Medulla oblongata (tissue), 1 donor: ENCODE measurements at regions not wholly inside any gene's neighbourhood (a gene's known extent, or its start where the extent isn't known, plus 50 kb on each side); places are given as distances from the start of the nearest gene placed in this dataset.
A peak's percentile ranks its signal among the peaks of the same experiment; 100 is the strongest.

Experiments used
- DNase-seq: peaks from one replicate; pipeline ENCODE4 v3.0.0-alpha.2; 2015; ENCODE audit errors: extremely low spot score

DNA sequence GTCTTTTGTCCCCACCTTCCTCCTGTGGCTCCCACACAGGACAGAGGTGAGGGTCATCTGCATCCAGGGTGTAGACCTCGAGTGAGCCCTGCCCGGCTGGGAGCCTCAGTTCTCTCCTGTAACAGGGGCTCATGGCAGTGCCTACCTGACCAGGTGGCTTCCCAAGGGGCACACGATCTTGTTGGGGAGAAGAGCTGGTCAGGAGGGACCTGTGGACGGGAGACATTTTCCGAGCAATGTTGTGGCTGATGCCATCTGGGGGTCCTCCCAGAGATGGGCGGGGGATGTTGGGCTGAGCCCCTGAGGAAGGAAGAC, 51.9 kb downstream of the CEBPB start:
- DNase-seq: no peak

DNA sequence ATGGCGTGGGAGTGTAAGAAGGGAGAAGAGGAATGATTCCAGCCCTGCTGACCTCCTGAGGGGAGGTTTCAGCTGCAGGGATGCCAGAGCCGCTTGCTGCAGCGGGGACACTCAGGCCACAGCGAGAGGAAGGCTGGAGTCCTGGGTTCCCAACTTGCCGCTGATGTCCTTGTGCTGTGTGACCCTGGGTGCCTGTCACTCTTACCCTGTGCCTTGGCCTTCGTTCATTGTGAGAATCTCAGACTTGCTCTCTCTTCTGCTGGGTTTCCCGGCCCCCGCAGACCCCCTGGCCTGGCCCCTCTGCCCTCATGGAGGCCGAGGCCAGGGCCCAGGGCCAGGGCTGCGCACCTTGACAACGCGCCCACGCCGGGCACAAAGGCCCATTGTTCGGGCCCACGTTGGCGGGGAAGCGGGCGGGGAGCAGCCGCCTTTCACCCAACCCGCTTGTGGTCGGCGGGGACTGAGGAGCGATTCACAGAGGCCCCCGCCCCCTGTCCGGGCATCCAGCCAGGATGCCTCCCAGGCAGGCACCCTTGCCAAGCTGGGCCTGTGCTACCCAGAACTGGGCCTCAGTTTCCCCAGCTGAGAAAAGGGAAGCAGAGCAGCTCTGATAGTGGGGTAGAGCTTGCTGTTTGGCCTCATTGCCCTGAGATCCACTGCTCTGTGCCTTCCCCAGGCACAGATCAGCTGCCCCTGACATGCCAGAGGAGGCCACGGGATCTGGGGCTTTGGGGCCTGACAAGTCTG, 52.4 kb downstream of the CEBPB start:
- DNase-seq: peak; percentile 81

DNA sequence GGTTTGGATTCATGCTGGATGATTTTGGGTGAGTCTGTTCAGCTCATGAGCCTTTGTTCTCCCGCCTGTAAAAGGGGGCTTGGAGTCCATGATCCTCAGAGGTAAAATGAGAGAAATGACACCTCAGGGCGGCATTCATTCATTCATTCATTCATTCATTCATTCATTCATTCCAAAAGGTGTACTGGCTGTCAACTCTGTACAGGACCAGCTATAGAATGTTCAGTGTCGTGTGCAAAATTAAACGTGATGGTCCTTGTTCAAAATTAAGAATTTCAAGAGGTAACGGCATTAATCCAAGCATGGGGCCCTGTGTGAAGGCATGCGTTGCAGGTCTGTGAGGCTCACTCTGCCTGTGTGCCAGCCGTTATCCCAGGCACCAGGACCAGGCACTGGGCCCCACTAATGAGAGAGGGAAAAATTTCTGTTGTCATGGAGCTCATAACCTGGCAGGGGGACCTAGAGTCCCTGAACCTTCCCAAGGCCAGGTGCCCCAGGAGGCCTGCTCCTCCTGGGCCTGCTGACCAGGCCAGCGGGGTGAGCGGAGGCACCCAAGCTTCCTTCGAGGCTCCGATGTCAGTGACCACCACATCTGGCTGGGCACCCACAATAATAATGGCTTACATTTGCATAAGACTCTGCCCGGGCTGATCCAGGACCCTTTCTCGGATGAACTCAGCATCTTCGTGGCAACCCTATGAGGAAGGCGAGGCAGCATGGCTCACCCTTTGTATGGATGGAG, 53.2 kb downstream of the CEBPB start:
- no peak for DNase-seq

DNA sequence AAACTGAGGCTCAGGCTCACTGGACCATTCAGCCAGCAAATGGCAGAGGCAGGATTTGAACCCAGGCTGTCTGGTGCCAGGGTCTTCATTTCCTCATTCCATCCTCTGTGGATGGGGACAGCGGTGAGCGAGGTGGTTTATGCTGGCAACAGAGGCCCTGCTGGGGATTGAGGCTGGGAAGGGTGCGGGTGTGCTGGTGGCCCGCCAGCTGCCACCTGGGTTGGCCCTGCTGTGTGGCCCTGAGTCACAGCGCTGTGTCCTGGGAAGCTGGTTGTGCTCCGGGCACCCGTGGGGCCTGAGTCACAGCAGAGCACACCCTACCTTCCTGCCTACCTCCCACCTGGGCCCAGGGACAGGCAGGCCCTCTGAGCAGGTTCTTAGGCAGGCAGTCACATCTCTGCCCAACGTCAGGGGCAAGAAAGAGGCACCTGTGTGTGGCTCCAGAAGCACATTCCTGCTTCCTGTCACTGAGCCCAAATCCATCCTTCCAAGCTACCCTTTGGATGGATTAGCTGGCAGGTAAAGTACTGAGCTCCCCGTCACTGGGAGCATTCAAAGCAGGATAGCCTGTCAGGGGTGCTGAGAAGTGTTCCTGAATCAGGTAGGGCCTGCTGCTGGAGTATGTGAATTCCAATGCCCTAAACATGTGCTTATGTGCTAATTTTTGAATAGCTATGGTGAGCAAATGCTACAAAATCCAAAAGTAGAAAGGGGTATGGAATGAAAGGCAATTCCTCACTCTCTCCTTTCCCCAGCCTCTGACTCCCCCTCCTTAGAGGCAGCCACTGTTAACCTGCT, 53.9 kb downstream of the CEBPB start:
- DNase-seq: no peak

DNA sequence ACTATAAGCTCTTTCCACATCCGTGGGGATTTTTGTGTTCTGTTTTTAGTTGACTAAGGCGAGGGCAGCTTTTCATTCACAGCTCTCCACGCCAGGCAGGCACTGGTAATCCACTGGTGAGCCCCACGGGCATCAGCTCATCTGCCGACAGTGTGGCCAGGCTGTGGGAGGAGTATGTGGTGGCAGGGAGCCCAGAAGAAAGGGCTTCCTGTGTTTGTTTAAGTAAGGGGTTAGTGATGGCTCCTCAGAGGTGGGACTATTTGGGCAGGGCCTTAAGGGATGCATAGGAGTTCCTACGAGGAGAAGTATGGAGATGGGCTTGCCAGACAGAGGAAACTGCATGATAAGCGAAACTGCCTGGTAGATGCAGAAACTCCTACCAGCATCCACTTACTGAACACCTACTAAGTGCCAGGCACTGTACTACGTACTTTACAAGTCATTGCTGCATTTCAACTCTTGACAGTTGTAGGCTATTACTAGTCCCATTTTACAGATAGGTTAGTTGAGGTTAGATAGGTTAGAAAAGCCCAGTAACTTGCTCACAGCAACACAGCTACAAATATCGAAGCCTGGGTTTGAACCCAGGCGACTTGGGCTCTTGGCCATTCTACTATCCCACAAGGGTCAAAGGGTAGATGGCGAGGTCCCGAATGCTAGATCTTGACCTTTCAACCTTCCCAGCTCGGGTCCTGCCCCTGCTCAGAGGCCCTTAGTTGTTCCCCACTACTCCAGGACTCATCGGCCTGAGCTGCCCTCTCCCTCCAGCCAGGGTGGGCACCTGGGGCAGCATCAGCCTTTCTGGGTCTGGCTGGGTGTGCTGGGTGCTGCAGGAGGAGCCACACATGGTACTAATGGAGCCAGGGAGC, 55.1 kb downstream of the CEBPB start:
- DNase-seq: no peak

DNA sequence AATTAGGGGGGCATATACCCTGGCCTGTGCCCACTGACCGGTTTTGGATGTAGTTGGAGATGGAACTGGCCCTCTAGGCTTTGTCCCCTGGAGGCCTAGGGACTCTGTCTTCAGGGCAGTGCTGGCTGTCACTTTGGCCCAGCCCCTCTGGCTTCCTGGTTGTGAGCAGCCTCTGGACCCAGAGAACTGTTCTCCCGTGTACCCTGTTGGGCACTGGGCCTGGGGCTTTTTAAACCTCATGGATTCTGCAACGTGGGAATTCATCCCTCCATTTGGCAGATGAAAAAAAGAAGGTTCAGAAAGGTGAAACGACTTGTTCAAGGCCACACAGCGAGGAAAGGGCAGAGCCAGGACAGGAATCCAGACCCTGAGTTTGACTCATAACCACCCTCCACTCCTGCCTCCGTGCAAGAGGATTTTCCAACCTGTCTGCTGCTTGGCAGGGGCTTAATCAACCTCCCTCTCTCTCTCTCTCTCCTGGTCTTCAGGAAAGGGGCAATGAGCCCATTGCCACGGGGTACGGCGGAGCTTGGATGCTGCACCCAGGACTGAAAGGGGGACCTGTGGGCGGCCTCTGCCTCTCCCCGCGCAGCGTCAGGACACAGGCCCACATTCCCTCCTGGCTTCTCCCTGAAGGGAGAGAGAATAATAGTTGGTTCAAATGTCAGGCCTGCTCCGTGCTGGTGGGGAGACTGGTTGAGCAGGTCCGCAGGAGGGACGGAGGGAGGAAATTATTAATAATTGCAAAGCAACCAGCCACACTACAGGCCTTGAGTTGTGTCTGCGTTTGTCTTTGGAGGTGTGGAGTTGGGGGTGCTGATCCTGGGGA, 56.0 kb downstream of the CEBPB start:
- DNase-seq: no peak

DNA sequence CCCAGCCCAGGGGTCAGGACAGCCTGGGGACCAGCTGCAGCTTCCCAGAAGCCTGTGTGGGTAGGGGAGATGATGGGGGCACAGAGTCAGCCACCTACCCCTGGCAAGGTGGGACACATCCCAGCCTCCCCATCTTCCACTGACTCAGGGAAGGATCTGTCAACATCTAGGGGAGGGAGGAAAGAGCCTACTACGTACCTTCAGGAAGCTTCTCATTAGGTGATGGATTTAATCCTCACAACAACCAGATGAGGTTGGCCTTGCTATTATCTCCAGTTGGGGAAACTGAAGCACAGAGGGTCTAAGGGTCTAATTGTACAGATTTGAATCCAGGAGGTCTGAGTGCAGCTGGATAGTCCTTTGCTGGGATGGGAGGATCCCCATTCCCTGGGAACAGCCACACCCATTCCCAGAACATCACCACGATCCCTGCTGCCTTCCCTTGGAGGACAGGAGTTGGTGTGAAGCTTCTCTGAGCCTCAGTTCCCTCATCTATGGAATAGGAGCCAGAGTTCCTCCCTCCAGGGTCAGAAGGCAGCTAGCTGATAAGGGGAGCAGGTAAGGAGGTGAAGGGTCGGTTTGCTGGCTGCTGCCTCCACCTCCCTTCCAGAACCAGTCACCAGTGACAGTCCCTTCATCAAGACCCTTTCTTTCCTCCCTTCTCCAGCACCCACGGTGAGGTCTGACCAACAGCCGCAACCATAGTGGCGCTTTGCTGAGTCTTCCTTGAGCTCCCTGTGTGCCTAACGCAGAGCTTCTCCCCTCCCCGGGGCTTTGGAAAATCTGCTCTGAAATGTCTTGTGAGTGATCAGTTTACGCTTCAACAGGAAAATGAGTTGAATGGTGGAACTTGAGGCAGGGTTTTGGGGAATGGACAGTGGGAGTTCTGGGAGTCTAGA, 56.8 kb downstream of the CEBPB start:
- DNase-seq: no peak

DNA sequence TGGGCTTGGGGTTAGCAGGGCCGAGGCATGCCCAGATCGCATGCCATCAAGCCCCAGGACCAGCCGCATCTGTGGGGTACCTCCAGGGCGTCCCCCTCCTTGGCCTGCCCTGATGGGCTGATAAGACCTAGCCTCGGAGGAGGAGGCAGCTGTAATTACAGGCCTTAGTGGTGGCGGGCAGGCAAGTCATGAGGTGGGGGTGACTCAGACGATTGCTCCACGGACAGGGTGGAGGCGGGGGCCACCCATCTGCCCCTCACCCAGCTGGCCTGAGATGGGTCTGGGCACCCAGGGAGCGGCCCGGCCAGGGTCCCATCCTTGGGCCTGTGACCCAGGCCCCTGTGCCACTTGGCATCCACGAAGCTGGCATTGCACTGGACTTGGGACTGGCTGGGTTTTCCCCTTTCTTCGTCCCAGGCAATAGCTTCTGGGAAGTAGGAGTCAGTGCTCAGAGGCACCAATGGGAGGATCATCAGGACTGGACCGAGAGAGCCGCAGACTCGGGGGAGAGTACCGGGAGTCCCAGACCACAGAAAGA, 57.5 kb downstream of the CEBPB start:
- DNase-seq: no peak

DNA sequence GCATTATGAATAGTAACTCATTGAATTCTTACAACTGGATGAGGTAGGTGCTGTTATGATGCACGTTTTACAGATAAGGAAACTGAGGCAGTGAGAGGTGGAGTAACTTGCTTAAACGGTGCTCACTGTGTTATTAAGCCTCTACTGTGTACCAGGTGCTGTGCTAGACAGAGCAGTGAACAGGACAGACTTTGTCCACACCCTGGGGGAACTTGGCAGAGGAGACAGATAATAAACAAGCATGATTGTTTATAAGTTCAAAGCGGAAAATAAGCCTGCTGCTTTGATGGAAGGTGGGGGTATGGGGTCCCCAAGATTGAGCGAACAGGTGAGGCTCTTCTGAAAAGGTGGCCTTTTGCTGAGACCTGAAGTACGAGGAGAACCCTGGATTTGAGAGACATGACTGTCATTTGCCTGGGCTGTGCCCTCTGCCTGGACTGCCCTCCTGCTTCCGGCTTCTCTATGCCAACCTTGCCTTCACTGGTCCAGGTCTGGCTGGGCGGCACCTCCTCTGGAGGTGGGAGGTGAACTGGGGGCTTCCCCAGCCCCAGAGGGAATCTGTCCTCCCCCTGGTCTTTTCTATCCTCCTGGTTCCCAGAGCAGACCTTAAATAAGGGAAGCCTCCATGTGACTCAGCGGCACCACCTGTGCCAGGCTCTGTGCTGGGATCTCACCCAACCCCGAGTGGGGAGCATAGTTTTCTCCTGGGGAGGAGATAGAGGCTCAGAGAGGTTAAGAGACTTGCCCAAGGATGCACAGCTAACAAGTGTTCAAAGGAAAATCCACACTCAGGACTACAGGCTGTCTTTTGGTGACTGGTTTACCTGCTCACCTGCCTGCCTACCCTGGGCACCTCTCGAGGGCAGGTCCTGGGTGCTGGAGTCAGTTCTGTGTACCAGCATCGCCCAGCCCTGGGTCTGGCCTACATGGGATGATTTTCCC, 59.1 kb downstream of the CEBPB start:
- DNase-seq: no peak

DNA sequence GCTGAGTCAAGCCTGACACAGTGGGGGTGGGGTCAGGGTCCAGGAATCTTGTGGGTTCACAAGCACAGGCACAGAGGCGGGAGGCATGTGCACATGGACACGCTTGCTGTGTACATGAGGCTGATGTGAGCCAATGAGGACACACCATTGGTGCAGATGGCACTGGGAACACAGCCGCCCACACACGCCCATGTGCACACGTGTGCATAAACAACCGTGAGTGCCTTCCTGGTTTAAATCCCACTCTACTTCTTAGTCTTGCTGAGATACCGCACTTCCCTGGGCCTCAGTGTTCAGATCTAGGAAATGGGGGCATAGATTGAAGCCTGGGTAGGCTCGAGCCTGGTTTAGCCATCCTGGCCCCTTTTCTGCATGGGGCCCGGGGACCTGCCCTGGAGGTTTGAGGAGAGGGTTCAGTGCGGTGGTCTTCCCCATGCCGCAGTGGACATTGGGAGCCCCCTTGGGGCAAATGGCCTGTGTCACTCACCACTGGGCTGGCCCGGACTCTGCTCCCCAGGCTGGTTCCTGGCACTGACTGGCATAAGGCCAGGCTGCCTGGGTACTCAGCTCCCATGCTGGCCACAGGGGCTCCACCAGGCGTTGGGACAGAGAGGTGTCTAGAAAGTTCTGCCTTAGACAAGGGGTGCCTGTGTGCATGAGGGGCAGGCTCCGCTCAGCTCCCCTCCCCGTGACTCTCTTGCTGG, 60.2 kb downstream of the CEBPB start:
- no peak for DNase-seq

DNA sequence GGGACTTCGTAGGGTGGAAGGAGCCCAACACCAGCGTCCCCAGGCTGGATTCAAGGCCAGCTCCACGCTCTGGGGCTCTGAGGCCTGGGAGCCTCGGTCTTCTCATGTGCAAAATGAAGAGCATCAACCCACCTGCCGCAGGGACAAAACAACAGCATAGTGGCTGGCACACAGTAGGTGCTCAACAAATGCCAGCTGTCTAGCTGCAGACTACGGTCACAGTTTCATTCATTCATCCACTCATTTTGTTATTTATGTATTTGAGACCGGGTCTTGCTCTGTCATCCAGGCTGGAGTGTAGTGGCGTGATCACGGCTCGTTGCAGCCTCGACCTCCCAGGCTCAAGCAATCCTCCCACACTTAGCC, 60.7 kb downstream of the CEBPB start:
- no peak for DNase-seq

DNA sequence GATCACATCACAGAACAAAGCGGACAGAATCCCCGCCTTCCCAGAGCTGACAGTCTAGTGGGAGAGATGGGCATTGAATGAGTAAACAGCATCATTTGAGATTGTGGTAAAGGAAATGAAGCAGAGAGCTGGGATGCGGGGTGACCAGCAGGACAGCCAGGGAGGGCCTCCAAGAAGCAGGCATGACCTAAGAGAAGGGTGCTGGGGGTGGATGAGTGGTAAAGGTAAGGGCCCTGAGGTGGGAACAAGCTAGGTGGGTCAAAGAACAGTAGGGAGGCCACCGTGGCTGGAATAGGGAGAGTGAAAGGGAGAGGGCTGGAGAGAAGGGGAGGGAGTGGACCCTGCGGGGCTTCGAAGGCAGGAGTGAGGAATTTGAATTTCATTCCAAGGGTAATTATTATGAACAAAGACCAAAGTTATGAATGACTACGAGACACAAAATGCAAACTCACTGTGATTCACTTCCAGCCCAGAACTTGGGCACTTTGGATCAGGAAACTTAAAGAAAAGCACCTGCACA, 61.4 kb downstream of the CEBPB start:
- no peak for DNase-seq

DNA sequence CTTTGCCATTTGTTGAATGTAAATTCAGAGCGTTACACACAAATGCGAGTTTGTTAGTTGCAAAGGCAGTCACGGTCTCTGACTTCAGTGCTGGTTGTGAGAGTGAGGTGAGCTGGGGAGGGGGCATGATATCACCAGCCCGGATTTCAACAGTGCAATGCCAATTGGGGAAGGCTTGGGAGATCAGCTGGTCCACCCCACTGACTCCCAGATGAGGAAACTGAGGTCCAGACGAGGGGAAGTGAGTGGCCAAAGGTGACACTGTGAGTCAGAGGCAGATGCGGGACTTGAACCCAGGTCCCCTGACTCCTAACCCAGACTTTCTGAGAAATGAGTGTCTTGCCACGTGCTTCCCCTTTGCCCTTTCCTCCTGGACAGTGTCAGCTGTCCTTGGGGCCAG, 62.1 kb downstream of the CEBPB start:
- no peak for DNase-seq

DNA sequence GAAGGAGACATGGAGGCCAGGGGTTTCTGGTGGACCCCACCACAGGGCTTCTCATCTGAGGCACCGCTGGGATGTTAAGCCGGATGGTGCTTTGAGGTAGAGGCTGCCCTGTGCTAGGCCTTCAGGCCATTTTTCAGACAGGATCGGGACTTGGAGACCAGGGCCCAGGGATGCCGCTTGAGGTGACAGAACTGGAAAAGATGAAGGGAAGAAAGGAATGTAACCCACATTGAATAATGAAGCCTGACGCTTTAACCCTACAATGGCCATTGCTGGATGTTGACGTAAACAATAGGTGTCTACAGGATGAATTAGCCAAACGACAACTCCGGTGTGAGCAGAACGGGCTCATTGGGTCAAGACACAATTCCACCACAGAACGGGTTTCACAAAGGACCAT, 62.5 kb downstream of the CEBPB start:
- DNase-seq: no peak

DNA sequence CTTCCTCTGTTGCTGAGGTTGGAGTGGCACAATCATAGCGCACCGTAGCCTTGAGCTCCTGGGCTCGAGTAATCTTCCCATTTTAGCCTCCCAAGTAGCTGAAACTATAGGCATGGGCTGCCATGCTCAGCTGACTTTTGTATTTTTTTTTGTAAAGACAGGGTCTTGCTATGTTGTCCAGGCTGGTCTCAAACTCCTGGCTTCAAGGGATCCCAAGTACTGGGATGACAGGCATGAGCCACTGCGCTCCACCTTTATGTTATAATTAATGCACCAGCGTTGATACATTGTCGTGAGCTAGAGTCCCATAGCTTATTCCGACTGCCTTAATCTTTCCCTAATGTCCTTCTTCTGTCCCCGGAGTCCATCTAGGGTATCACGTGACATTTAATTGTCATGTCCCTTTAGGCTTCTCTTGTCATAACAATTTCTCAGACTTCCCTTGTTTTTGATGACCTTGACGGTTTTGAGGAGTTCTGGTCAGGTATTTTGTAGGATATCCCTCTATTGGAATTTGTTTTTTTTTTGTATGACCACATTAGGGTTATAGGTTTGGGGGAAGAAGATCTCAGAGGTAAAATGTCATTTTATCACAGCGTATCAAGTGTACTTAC, 63.9 kb downstream of the CEBPB start:
- no peak for DNase-seq

DNA sequence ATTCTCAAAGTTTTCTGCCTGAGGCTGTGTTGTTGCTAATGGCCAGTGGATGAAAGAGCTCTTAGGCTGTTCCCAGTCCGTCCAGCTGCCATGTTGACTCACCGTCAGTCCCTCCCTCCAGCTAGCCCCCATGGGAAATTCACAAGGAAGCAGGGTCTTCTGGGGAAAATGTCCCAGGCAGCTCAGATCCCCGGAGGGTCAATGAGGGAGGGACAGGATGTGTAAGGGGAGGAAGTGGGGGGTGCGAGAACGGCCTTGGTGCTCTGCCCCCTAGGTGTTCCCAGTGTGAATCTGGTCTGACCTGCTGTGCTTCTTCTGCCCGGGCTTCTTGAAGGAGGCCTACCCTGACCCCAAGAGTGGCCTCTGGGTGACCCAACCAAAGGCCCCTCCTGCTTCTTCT, 65.9 kb downstream of the CEBPB start:
- no peak for DNase-seq

DNA sequence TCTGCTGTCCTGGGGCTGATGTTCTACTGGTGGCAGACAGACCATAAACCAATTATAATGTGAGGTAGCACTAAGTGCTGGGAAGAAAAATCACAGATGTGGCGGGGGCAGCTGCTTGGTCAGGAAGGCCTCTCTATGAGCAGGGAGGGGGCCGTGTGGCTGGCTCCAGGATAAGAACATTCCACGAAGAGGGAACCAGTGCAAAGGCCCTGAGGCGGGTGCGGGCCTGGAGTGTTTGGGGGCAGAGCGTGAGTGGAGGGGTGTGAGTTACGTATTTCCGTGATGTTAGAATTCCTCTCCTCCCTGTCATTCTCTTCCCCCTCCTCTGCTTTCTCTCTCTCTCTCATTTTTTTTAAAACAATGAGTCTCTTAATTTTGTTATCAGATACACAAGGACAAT, 67.2 kb downstream of the CEBPB start:
- no peak for DNase-seq
